ENCODE measurements at regions not wholly inside any gene's neighbourhood (a gene's known extent, or its start where the extent isn't known, plus 50 kb on each side); places are given as distances from the start of the nearest gene placed in this dataset.

DNA sequence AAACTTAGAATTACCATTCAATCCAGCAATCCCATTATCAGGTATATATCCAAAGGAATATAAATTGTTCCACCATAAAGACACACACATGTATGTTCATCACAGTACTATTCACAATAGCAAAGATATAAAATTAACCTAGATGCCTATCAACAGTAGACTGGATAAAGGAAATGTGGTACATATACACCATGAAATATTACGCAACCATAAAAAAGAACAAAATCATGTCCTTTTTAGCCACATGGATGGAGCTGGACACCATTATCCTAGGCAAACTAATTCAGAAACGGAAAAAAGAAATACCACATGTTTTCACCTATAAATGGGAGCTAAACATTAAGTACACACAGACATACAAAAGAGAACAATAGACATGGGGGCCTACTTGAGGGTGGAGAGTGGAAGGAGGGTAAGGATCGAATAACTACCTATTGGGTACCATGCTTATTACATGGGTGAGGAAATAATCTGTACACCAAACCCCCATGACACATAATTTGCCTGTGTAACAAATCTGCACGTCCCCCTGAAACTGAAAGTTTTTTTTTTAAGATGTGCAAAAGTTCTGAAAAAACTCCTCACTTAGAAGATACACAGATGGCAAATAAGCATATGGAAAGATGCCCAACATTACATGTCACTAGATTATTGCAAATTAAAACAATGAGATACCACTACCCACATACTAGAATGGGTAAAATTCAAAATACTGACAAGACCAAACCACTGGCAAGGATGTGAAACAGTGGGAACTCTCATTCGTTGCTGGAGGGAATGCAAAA lies 313.0 kb upstream of the CD180 start:
- TF ChIP-seq, protein P1, sequence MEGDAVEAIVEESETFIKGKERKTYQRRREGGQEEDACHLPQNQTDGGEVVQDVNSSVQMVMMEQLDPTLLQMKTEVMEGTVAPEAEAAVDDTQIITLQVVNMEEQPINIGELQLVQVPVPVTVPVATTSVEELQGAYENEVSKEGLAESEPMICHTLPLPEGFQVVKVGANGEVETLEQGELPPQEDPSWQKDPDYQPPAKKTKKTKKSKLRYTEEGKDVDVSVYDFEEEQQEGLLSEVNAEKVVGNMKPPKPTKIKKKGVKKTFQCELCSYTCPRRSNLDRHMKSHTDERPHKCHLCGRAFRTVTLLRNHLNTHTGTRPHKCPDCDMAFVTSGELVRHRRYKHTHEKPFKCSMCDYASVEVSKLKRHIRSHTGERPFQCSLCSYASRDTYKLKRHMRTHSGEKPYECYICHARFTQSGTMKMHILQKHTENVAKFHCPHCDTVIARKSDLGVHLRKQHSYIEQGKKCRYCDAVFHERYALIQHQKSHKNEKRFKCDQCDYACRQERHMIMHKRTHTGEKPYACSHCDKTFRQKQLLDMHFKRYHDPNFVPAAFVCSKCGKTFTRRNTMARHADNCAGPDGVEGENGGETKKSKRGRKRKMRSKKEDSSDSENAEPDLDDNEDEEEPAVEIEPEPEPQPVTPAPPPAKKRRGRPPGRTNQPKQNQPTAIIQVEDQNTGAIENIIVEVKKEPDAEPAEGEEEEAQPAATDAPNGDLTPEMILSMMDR (IDR thresholded peaks at IDR 0.05): no peak
- TF ChIP-seq EP300 (IDR thresholded peaks at IDR 0.05): no peak

All from tibial nerve (tissue), 4 donors.